PC-3 (cell line): ENCODE measurements at regions not wholly inside any gene's neighbourhood (a gene's known extent, or its start where the extent isn't known, plus 50 kb on each side); places are given as distances from the start of the nearest gene placed in this dataset.

Experiments
- ATAC-seq: fragments of 200-7000 bp; cut with Tn5 transposase; 2 replicates; pipeline ENCODE4 v1.9.1; 2020; ENCODE audit warnings: mild to moderate bottlenecking, moderate library complexity
- BruUV-seq: library from RNA; stranded (reverse); fragments of 400-500 nt; replicated peaks from 2 replicates; lab custom pipeline; 2021; lab: Mats Ljungman, UMichigan
- CTCF ChIA-PET: fragments of 300-600 bp; sonication (Branson Sonifier 250); formaldehyde crosslinking; loops from one replicate; lab custom pipeline; 2022; ENCODE audit warnings: antibody characterized with exemption; lab: Charles Lee
- POLR2A ChIA-PET: fragments of 300-600 bp; sonication (Branson Sonifier 250); formaldehyde crosslinking; loops from one replicate; lab custom pipeline; 2022; ENCODE audit warnings: antibody characterized with exemption; ENCODE audit not compliant: unreplicated experiment; lab: Charles Lee
- DNase-seq: peaks from one replicate; pipeline ENCODE4 v3.0.0-alpha.2; 2015
- H2AFZ ChIP-seq: fragments of 300-600 bp; sonication (generic); 2 replicates; pipeline ENCODE4 v1.6.0; 2016; ENCODE audit warnings: antibody characterized with exemption, low read length
- H3F3A ChIP-seq: fragments of 300-600 bp; sonication (generic); one replicate; pipeline ENCODE4 v1.6.0; 2017; ENCODE audit warnings: antibody characterized with exemption, low read length, control low read depth, mild to moderate bottlenecking; ENCODE audit not compliant: unreplicated experiment
- H3K27ac ChIP-seq: fragments of 300-600 bp; sonication (generic); 2 replicates; pipeline ENCODE4 v1.5.1; 2016; ENCODE audit warnings: mild to moderate bottlenecking, low read length
- H3K27me3 ChIP-seq: fragments of 300-600 bp; sonication (generic); 2 replicates; pipeline ENCODE4 v1.6.1; 2016; ENCODE audit warnings: low read length, mixed read lengths
- H3K36me3 ChIP-seq: fragments of 300-600 bp; sonication (generic); 2 replicates; pipeline ENCODE4 v1.6.1; 2016; ENCODE audit warnings: low read depth, mixed run types, low read length, mixed read lengths
- H3K4me1 ChIP-seq: fragments of 300-600 bp; sonication (generic); 2 replicates; pipeline ENCODE4 v1.5.1; 2016; ENCODE audit warnings: low read length; ENCODE audit not compliant: insufficient read depth
- H3K4me2 ChIP-seq: fragments of 300-600 bp; sonication (generic); 2 replicates; pipeline ENCODE4 v1.6.0; 2016; ENCODE audit warnings: low read length
- H3K4me3 ChIP-seq: fragments of 300-600 bp; sonication (generic); 2 replicates; pipeline ENCODE4 v1.5.1; 2016; ENCODE audit warnings: mild to moderate bottlenecking, low read length, mixed read lengths
- H3K79me2 ChIP-seq: fragments of 300-600 bp; sonication (generic); 2 replicates; pipeline ENCODE4 v1.6.1; 2017; ENCODE audit warnings: low read length, mixed read lengths
- H3K9ac ChIP-seq: fragments of 300-600 bp; sonication (generic); 2 replicates; pipeline ENCODE4 v1.6.0; 2016; ENCODE audit warnings: mild to moderate bottlenecking, low read length
- H3K9me2 ChIP-seq: fragments of 300-600 bp; sonication (generic); replicated peaks from 2 replicates; pipeline ENCODE4 v1.6.1; 2016; ENCODE audit warnings: mixed run types, low read length, mixed read lengths
- H3K9me3 ChIP-seq: fragments of 300-600 bp; sonication (generic); 2 replicates; pipeline ENCODE4 v1.6.1; 2016; ENCODE audit warnings: low read length, mixed read lengths
- H4K20me1 ChIP-seq: fragments of 300-600 bp; sonication (generic); 2 replicates; pipeline ENCODE4 v1.6.1; 2016; ENCODE audit warnings: low read length, mixed read lengths
- CTCF ChIP-seq: fragments of 300-600 bp; sonication (generic); conservative IDR thresholded peaks from 2 replicates; pipeline ENCODE4 v1.5.1; 2017; ENCODE audit warnings: antibody characterized with exemption, low read depth, mild to moderate bottlenecking, low read length
- EZH2 ChIP-seq: fragments of 300-600 bp; sonication (generic); IDR thresholded peaks from one replicate; pipeline ENCODE4 v1.6.1; 2017; ENCODE audit warnings: antibody characterized with exemption, mild to moderate bottlenecking, low read length; ENCODE audit not compliant: unreplicated experiment
- EZH2phosphoT487 ChIP-seq: fragments of 300-600 bp; sonication (generic); IDR thresholded peaks from 2 replicates; pipeline ENCODE4 v1.6.1; 2018; ENCODE audit warnings: mild to moderate bottlenecking, antibody characterized with exemption, low read length, borderline replicate concordance
- intact Hi-C: fragments of 100-400 bp; cut with micrococcal nuclease; formaldehyde crosslinking; loops from 2 replicates; pipeline ENCODE4 v1.9.0; 2023

GRCh38 chr5:12845549-12846159 is 941.4 kb upstream of the CTNND2 start:
- no peaks in the 10 kb centered on the region for H3K79me2 ChIP-seq
- H4K20me1 ChIP-seq: no peaks in the 10 kb centered on the region
- CTCF ChIA-PET: no interaction called here
- H3F3A ChIP-seq: no peaks in the 10 kb centered on the region
- no peak for TF ChIP-seq EZH2
- TF ChIP-seq CTCF: no peak
- no peak for TF ChIP-seq EZH2phosphoT487
- intact Hi-C loops: no loop called here
- H2AFZ ChIP-seq: no peak overlapping the region
- BruUV-seq: no TSS peak
- no peaks in the 10 kb centered on the region for H3K27me3 ChIP-seq
- DNase-seq: no peak
- no peak overlapping the region for H3K4me2 ChIP-seq
- POLR2A ChIA-PET: no interaction called here
- peaks cover 10% of the 10 kb centered on the region; the same call in 1 of the 2 replicates for H3K4me1 ChIP-seq
- no peak overlapping the region for H3K9ac ChIP-seq
- H3K27ac ChIP-seq: no peak overlapping the region
- no peaks in the 10 kb centered on the region; the same call in 1 of the 2 replicates for H3K9me2 ChIP-seq
- no peaks in the 10 kb centered on the region for H3K36me3 ChIP-seq
- H3K9me3 ChIP-seq: no peaks in the 10 kb centered on the region
- H3K4me3 ChIP-seq: no peak overlapping the region
- no peak for ATAC-seq

GRCh38 chr5:12840972-12841371 is 936.7 kb upstream of the CTNND2 start:
- Histone ChIP-seq H3K9me3 (no peaks in the 10 kb centered on the region), H3F3A (no peaks in the 10 kb centered on the region), H3K79me2 (no peaks in the 10 kb centered on the region), H3K27ac (no peak overlapping the region), H3K36me3 (no peaks in the 10 kb centered on the region), H3K9me2 (no peaks in the 10 kb centered on the region), H3K9ac (no peak overlapping the region), H3K4me3 (no peak overlapping the region), H4K20me1 (no peaks in the 10 kb centered on the region), H3K4me1 (no peaks in the 10 kb centered on the region), H3K27me3 (no peaks in the 10 kb centered on the region), H3K4me2 (no peak overlapping the region), H2AFZ (no peak overlapping the region)
- no peak for DNase-seq
- TF ChIP-seq CTCF (no peak), EZH2phosphoT487 (no peak)
- intact Hi-C loops: no loop called here
- CTCF ChIA-PET: no interaction called here
- no TSS peak for BruUV-seq
- no peak for ATAC-seq
- POLR2A ChIA-PET: no interaction called here

GRCh38 chr5:12837592-12837991 is 933.3 kb upstream of the CTNND2 start:
- DNase-seq: no peak
- H3F3A ChIP-seq: no peaks in the 10 kb centered on the region
- intact Hi-C loops: no loop called here
- H3K27me3 ChIP-seq: no peaks in the 10 kb centered on the region
- no peaks in the 10 kb centered on the region for H3K9me3 ChIP-seq
- no TSS peak for BruUV-seq
- no peaks in the 10 kb centered on the region for H3K9me2 ChIP-seq
- no peaks in the 10 kb centered on the region for H3K79me2 ChIP-seq
- no peaks in the 10 kb centered on the region for H3K36me3 ChIP-seq
- H2AFZ ChIP-seq: no peak overlapping the region
- no peak overlapping the region for H3K4me3 ChIP-seq
- no peak overlapping the region for H3K27ac ChIP-seq
- H3K4me2 ChIP-seq: no peak overlapping the region
- H3K9ac ChIP-seq: no peak overlapping the region
- POLR2A ChIA-PET: no interaction called here
- H3K4me1 ChIP-seq: no peaks in the 10 kb centered on the region
- CTCF ChIA-PET: no interaction called here
- no peak for ATAC-seq
- TF ChIP-seq CTCF: no peak
- no peak for TF ChIP-seq EZH2phosphoT487
- TF ChIP-seq EZH2: no peak
- H4K20me1 ChIP-seq: no peaks in the 10 kb centered on the region
